ENCODE measurements at regions not wholly inside any gene's neighbourhood (a gene's known extent, or its start where the extent isn't known, plus 50 kb on each side); places are given as distances from the start of the nearest gene placed in this dataset.

GRCh38 chr13:90084684-90085290 is 1262.7 kb upstream of the MIR17HG start:
- Mint-ChIP-seq H3K9me3 (peaks cover 16% of the 10 kb centered on the region), H3K27me3 (no peaks in the 10 kb centered on the region), H3K27ac (no peak overlapping the region), H3K4me3 (no peak overlapping the region), H3K36me3 (peaks cover 12% of the 10 kb centered on the region), H3K4me1 (ENCODE audit: low read depth in 2 of 2) (no peaks in the 10 kb centered on the region)
- DNase-seq (ENCODE audit: low spot score): no peak
- no peak for ATAC-seq

GRCh38 chr13:90089051-90089450 is 1258.4 kb upstream of the MIR17HG start:
- Mint-ChIP-seq H3K4me3 (no peak overlapping the region), H3K27me3 (no peaks in the 10 kb centered on the region), H3K4me1 (ENCODE audit: low read depth in 2 of 2) (no peaks in the 10 kb centered on the region), H3K27ac (no peak overlapping the region), H3K36me3 (peaks cover 12% of the 10 kb centered on the region), H3K9me3 (peaks cover 13% of the 10 kb centered on the region)
- ATAC-seq (no peak), DNase-seq (ENCODE audit: low spot score) (no peak)

GRCh38 chr13:90091611-90092010 is 1255.9 kb upstream of the MIR17HG start:
- DNase-seq (ENCODE audit: low spot score): no peak
- Mint-ChIP-seq H3K4me1 (ENCODE audit: low read depth in 2 of 2) (no peaks in the 10 kb centered on the region), H3K36me3 (peaks cover 5% of the 10 kb centered on the region), H3K9me3 (peaks cover 13% of the 10 kb centered on the region), H3K27ac (no peak overlapping the region), H3K4me3 (no peak overlapping the region), H3K27me3 (no peaks in the 10 kb centered on the region)
- no peak for ATAC-seq

- H3K4me1 Mint-ChIP-seq (ENCODE audit: low read depth in 2 of 2): no peaks in the 10 kb centered on the region
- H3K27me3 Mint-ChIP-seq: no peaks in the 10 kb centered on the region
- H3K4me3 Mint-ChIP-seq: no peak overlapping the region
- no peaks in the 10 kb centered on the region for H3K36me3 Mint-ChIP-seq
- H3K9me3 Mint-ChIP-seq: peaks cover 9% of the 10 kb centered on the region
- ATAC-seq (no peak), DNase-seq (ENCODE audit: low spot score) (no peak)
- no peak overlapping the region for H3K27ac Mint-ChIP-seq
Observed at GRCh38 chr13:90094357-90094756, 1253.1 kb upstream of the MIR17HG start.

GRCh38 chr13:90098577-90098976 is 1248.9 kb upstream of the MIR17HG start:
- H3K36me3 Mint-ChIP-seq: peaks cover 5% of the 10 kb centered on the region
- DNase-seq (ENCODE audit: low spot score) (no peak), ATAC-seq (no peak)
- H3K27ac Mint-ChIP-seq: no peak overlapping the region
- H3K9me3 Mint-ChIP-seq: peaks cover 21% of the 10 kb centered on the region
- H3K27me3 Mint-ChIP-seq: no peaks in the 10 kb centered on the region
- no peaks in the 10 kb centered on the region for H3K4me1 Mint-ChIP-seq (ENCODE audit: low read depth in 2 of 2)
- H3K4me3 Mint-ChIP-seq: no peak overlapping the region

- H3K4me3 Mint-ChIP-seq: no peak overlapping the region
- H3K4me1 Mint-ChIP-seq (ENCODE audit: low read depth in 2 of 2): no peaks in the 10 kb centered on the region
- peaks cover 24% of the 10 kb centered on the region for H3K9me3 Mint-ChIP-seq
- H3K27ac Mint-ChIP-seq: no peak overlapping the region
- DNase-seq (ENCODE audit: low spot score) (no peak), ATAC-seq (no peak)
- H3K27me3 Mint-ChIP-seq: no peaks in the 10 kb centered on the region
- H3K36me3 Mint-ChIP-seq: peaks cover 10% of the 10 kb centered on the region
Observed at GRCh38 chr13:90099847-90100246, 1247.6 kb upstream of the MIR17HG start.

GRCh38 chr13:90103099-90103784 is 1244.2 kb upstream of the MIR17HG start:
- Mint-ChIP-seq H3K27ac (no peak overlapping the region), H3K27me3 (no peaks in the 10 kb centered on the region)

GRCh38 chr13:90104764-90105163 is 1242.7 kb upstream of the MIR17HG start:
- H3K4me3 Mint-ChIP-seq: no peak overlapping the region
- no peaks in the 10 kb centered on the region for H3K27me3 Mint-ChIP-seq
- no peak for DNase-seq (ENCODE audit: low spot score)
- no peak overlapping the region for H3K27ac Mint-ChIP-seq
- peaks cover 10% of the 10 kb centered on the region for H3K36me3 Mint-ChIP-seq
- peaks cover 22% of the 10 kb centered on the region for H3K9me3 Mint-ChIP-seq
- no peaks in the 10 kb centered on the region for H3K4me1 Mint-ChIP-seq (ENCODE audit: low read depth in 2 of 2)
- no peak for ATAC-seq

More at GRCh38 chr13:90103099-90103784, 1244.2 kb upstream of the MIR17HG start:
- no peak overlapping the region for H3K4me3 Mint-ChIP-seq
- peaks cover 10% of the 10 kb centered on the region for H3K36me3 Mint-ChIP-seq
- ATAC-seq (no peak), DNase-seq (ENCODE audit: low spot score) (no peak)
- peaks cover 20% of the 10 kb centered on the region for H3K9me3 Mint-ChIP-seq
- H3K4me1 Mint-ChIP-seq (ENCODE audit: low read depth in 2 of 2): no peaks in the 10 kb centered on the region

- DNase-seq (ENCODE audit: low spot score): no peak
- peaks cover 10% of the 10 kb centered on the region for H3K36me3 Mint-ChIP-seq
- no peaks in the 10 kb centered on the region for H3K27me3 Mint-ChIP-seq
- no peak overlapping the region for H3K4me3 Mint-ChIP-seq
- H3K9me3 Mint-ChIP-seq: peaks cover 22% of the 10 kb centered on the region
- H3K27ac Mint-ChIP-seq: no peak overlapping the region
- ATAC-seq: no peak
- no peaks in the 10 kb centered on the region for H3K4me1 Mint-ChIP-seq (ENCODE audit: low read depth in 2 of 2)
Observed at GRCh38 chr13:90105276-90105675, 1242.2 kb upstream of the MIR17HG start.

GRCh38 chr13:90105849-90106496 is 1241.5 kb upstream of the MIR17HG start:
- H3K27ac Mint-ChIP-seq: no peak overlapping the region
- no peak overlapping the region for H3K4me3 Mint-ChIP-seq
- peaks cover 10% of the 10 kb centered on the region for H3K36me3 Mint-ChIP-seq
- no peaks in the 10 kb centered on the region for H3K27me3 Mint-ChIP-seq
- DNase-seq (ENCODE audit: low spot score): no peak
- no peak for ATAC-seq
- H3K4me1 Mint-ChIP-seq (ENCODE audit: low read depth in 2 of 2): no peaks in the 10 kb centered on the region
- H3K9me3 Mint-ChIP-seq: peaks cover 20% of the 10 kb centered on the region

GRCh38 chr13:90107661-90108060 is 1239.8 kb upstream of the MIR17HG start:
- H3K9me3 Mint-ChIP-seq: peaks cover 17% of the 10 kb centered on the region
- no peak overlapping the region for H3K4me3 Mint-ChIP-seq
- DNase-seq (ENCODE audit: low spot score) (no peak), ATAC-seq (no peak)
- no peak overlapping the region for H3K27ac Mint-ChIP-seq
- H3K36me3 Mint-ChIP-seq: peaks cover 9% of the 10 kb centered on the region
- no peaks in the 10 kb centered on the region for H3K4me1 Mint-ChIP-seq (ENCODE audit: low read depth in 2 of 2)
- no peaks in the 10 kb centered on the region for H3K27me3 Mint-ChIP-seq

- Mint-ChIP-seq H3K9me3 (peaks cover 18% of the 10 kb centered on the region), H3K36me3 (peaks cover 5% of the 10 kb centered on the region), H3K4me1 (ENCODE audit: low read depth in 2 of 2) (no peaks in the 10 kb centered on the region), H3K4me3 (no peak overlapping the region), H3K27ac (no peak overlapping the region), H3K27me3 (no peaks in the 10 kb centered on the region)
- DNase-seq (ENCODE audit: low spot score) (no peak), ATAC-seq (no peak)
Observed at GRCh38 chr13:90108547-90108946, 1238.9 kb upstream of the MIR17HG start.

GRCh38 chr13:90116121-90116520 is 1231.4 kb upstream of the MIR17HG start:
- no peak overlapping the region for H3K27ac Mint-ChIP-seq
- ATAC-seq: no peak
- peaks cover 18% of the 10 kb centered on the region for H3K9me3 Mint-ChIP-seq
- no peaks in the 10 kb centered on the region for H3K27me3 Mint-ChIP-seq
- no peaks in the 10 kb centered on the region for H3K36me3 Mint-ChIP-seq
- DNase-seq (ENCODE audit: low spot score): no peak
- H3K4me1 Mint-ChIP-seq (ENCODE audit: low read depth in 2 of 2): no peaks in the 10 kb centered on the region
- H3K4me3 Mint-ChIP-seq: no peak overlapping the region

- H3K4me1 Mint-ChIP-seq (ENCODE audit: low read depth in 2 of 2): no peaks in the 10 kb centered on the region
- DNase-seq (ENCODE audit: low spot score) (no peak), ATAC-seq (no peak)
- no peak overlapping the region for H3K27ac Mint-ChIP-seq
- no peaks in the 10 kb centered on the region for H3K36me3 Mint-ChIP-seq
- H3K27me3 Mint-ChIP-seq: no peaks in the 10 kb centered on the region
- H3K4me3 Mint-ChIP-seq: no peak overlapping the region
- peaks cover 11% of the 10 kb centered on the region for H3K9me3 Mint-ChIP-seq
Observed at GRCh38 chr13:90118467-90119071, 1228.9 kb upstream of the MIR17HG start.

Measured in natural killer cell treated with Interleukin-12 subunit alpha and Interleukin-12 subunit beta and Interleukin-15 and Interleukin-18, amount 100 ng/mL, for 72 hours (primary cell).